ENCODE measurements at regions not wholly inside any gene's neighbourhood (a gene's known extent, or its start where the extent isn't known, plus 50 kb on each side); places are given as distances from the start of the nearest gene placed in this dataset.

DNA sequence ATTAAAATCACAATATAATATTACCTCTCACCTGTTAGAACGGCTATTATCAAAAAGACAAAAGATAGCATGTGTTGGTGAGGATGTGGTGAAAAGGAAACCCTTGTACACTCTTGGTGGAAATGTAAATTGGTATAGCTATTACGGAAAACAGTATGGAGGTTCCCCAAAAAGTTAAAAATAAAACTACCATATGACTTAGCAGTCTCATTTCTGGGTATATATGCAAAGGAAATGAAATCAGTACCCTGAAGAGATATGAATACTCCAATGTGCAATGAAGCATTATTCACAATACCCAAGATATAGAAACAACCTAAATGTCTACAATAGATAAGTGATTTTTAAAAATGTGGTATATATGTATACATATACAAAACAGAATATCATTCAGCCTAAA, 199.9 kb downstream of the SNX18 start:
- TF ChIP-seq RAD21 (IDR thresholded peaks at IDR 0.05; ENCODE audit: low read depth) (no peak), EGR1 (IDR thresholded peaks at IDR 0.05) (no peak), EP300 (IDR thresholded peaks at IDR 0.05; ENCODE audit: borderline replicate concordance) (no peak), ZBTB7A (IDR thresholded peaks at IDR 0.05; ENCODE audit: low read depth) (no peak), CEBPB (IDR thresholded peaks at IDR 0.05) (no peak), FOXM1 (IDR thresholded peaks at IDR 0.05; ENCODE audit: borderline replicate concordance, low read depth) (no peak), TAF1 (IDR thresholded peaks at IDR 0.05; ENCODE audit: low read depth) (no peak), TCF12 (IDR thresholded peaks at IDR 0.05; ENCODE audit: low read depth) (no peak), TEAD4 (IDR thresholded peaks at IDR 0.05) (no peak)
- TF ChIP-seq, protein P1, sequence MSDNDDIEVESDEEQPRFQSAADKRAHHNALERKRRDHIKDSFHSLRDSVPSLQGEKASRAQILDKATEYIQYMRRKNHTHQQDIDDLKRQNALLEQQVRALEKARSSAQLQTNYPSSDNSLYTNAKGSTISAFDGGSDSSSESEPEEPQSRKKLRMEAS (IDR thresholded peaks at IDR 0.05) = no peak
- TF ChIP-seq, protein P2, sequence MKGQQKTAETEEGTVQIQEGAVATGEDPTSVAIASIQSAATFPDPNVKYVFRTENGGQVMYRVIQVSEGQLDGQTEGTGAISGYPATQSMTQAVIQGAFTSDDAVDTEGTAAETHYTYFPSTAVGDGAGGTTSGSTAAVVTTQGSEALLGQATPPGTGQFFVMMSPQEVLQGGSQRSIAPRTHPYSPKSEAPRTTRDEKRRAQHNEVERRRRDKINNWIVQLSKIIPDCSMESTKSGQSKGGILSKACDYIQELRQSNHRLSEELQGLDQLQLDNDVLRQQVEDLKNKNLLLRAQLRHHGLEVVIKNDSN (IDR thresholded peaks at IDR 0.05) = no peak
